Naive thymus-derived CD8-positive, alpha-beta T cell (primary cell): ENCODE measurements at regions not wholly inside any gene's neighbourhood (a gene's known extent, or its start where the extent isn't known, plus 50 kb on each side); places are given as distances from the start of the nearest gene placed in this dataset.
"Not testable (repeated sequence)": the region's sequence is repeated elsewhere in the genome, so short reads cannot be mapped to it uniquely, and the experiment has no call there.

Experiments used
- ATAC-seq, 2 donors: fragments of 150-1000 bp; cut with Tn5 transposase in 1 of 2; sonication (Bioruptor Pico), chemical (Tn5 transposase) in 1 of 2; 1 replicate in 1 of 2; 2 replicates in 1 of 2; pipeline ENCODE4 v1.10.0; 2021; ENCODE audit warnings: mild to moderate bottlenecking in 2 of 2, moderate library complexity in 2 of 2
- POLR2A ChIA-PET: fragments of 350-600 bp; sonication (Branson Sonifier 250); formaldehyde crosslinking; loops from one replicate; lab custom pipeline; 2021; ENCODE audit warnings: antibody characterized with exemption; lab: Charles Lee
- DNase-seq, 10 donors: peaks; one replicate each; pipeline versions ENCODE4 v3.0.0 to v3.0.0-alpha.2; 2020 to 2022
- H3K27ac Mint-ChIP-seq, 10 donors: one replicate each; pipeline ENCODE4 v1.8.0; 2020 to 2022; ENCODE audit warnings: mild to moderate bottlenecking in 10 of 10, mixed read lengths in 10 of 10, moderate library complexity in 4 of 10, inconsistent platforms in 1 of 10
- H3K27me3 Mint-ChIP-seq, 5 donors: one replicate each; pipeline ENCODE4 v1.8.0; 2021 to 2022; ENCODE audit warnings: mixed read lengths in 5 of 5
- H3K36me3 Mint-ChIP-seq, 3 donors: one replicate each; pipeline ENCODE4 v1.8.0; 2020 to 2022; ENCODE audit warnings: mixed read lengths in 3 of 3, mild to moderate bottlenecking in 2 of 3, inconsistent platforms in 1 of 3
- H3K4me1 Mint-ChIP-seq, 4 donors: one replicate each; pipeline ENCODE4 v1.8.0; 2021 to 2022; ENCODE audit warnings: mixed read lengths in 4 of 4
- H3K4me3 Mint-ChIP-seq, 10 donors: one replicate each; pipeline ENCODE4 v1.8.0; 2020 to 2022; ENCODE audit warnings: mild to moderate bottlenecking in 10 of 10, mixed read lengths in 10 of 10, moderate library complexity in 6 of 10, inconsistent platforms in 1 of 10
- H3K9me3 Mint-ChIP-seq, 9 donors: one replicate each; pipeline ENCODE4 v1.8.0; 2020 to 2022; ENCODE audit warnings: mixed read lengths in 9 of 9, mild to moderate bottlenecking in 3 of 9, inconsistent platforms in 1 of 9, moderate library complexity in 1 of 9

- DNase-seq (no peak), ATAC-seq (no peak)
- POLR2A ChIA-PET, result no interaction called here
- Mint-ChIP-seq H3K27me3 (no peaks in the 10 kb centered on the region), H3K9me3 (peaks cover 0 to 32% (median 3%) of the 10 kb centered on the region in 9 donors), H3K4me3 (no peak overlapping the region), H3K27ac (no peak overlapping the region), H3K4me1 (no peaks in the 10 kb centered on the region), H3K36me3 (no peaks in the 10 kb centered on the region)
Observed at GRCh38 chr10:109270173-109270572, 653.1 kb downstream of the XPNPEP1 start.

- POLR2A ChIA-PET, result no interaction called here
- H3K27me3 Mint-ChIP-seq, result no peaks in the 10 kb centered on the region
- no peak for DNase-seq
- ATAC-seq, result no peak
- no peak overlapping the region for H3K4me3 Mint-ChIP-seq
- H3K9me3 Mint-ChIP-seq, result peaks cover 7 to 38% (median 15%) of the 10 kb centered on the region in 9 donors
- H3K27ac Mint-ChIP-seq, result peak overlapping the region in 1 of 10 donors; percentile 55
- H3K36me3 Mint-ChIP-seq, result no peaks in the 10 kb centered on the region
- no peaks in the 10 kb centered on the region for H3K4me1 Mint-ChIP-seq
Observed at GRCh38 chr10:109264004-109264403, 659.3 kb downstream of the XPNPEP1 start.

GRCh38 chr10:109261231-109261630, 662.1 kb downstream of the XPNPEP1 start:
- H3K4me1 Mint-ChIP-seq, result no peaks in the 10 kb centered on the region
- ATAC-seq (no peak), DNase-seq (no peak)
- H3K4me3 Mint-ChIP-seq, result no peak overlapping the region
- H3K27me3 Mint-ChIP-seq, result no peaks in the 10 kb centered on the region
- peaks cover 7 to 37% (median 14%) of the 10 kb centered on the region in 9 donors for H3K9me3 Mint-ChIP-seq
- POLR2A ChIA-PET, result no interaction called here
- no peak overlapping the region for H3K27ac Mint-ChIP-seq
- H3K36me3 Mint-ChIP-seq, result no peaks in the 10 kb centered on the region

- no peaks in the 10 kb centered on the region for H3K4me1 Mint-ChIP-seq
- H3K36me3 Mint-ChIP-seq, result no peaks in the 10 kb centered on the region
- H3K9me3 Mint-ChIP-seq, result peaks cover 0 to 37% (median 13%) of the 10 kb centered on the region in 9 donors
- DNase-seq (no peak), ATAC-seq (no peak)
- H3K27me3 Mint-ChIP-seq, result no peaks in the 10 kb centered on the region
- H3K27ac Mint-ChIP-seq, result no peak overlapping the region
- H3K4me3 Mint-ChIP-seq, result no peak overlapping the region
- POLR2A ChIA-PET, result no interaction called here
Observed at GRCh38 chr10:109259293-109259692, 664.0 kb downstream of the XPNPEP1 start.

GRCh38 chr10:109253306-109253705, 670.0 kb downstream of the XPNPEP1 start:
- Mint-ChIP-seq H3K4me3 (no peak overlapping the region), H3K27ac (no peak overlapping the region), H3K4me1 (no peaks in the 10 kb centered on the region), H3K9me3 (peaks cover 0 to 13% (median 3%) of the 10 kb centered on the region in 9 donors), H3K36me3 (no peaks in the 10 kb centered on the region), H3K27me3 (peaks cover 0 to 3% (median 0%) of the 10 kb centered on the region in 5 donors)
- DNase-seq (no peak), ATAC-seq (no peak)
- POLR2A ChIA-PET, result no interaction called here

GRCh38 chr10:109250152-109250551, 673.2 kb downstream of the XPNPEP1 start:
- H3K9me3 Mint-ChIP-seq, result peaks cover 0 to 13% (median 3%) of the 10 kb centered on the region in 9 donors
- ATAC-seq (no peak), DNase-seq (no peak)
- no peak overlapping the region for H3K4me3 Mint-ChIP-seq
- H3K4me1 Mint-ChIP-seq, result no peaks in the 10 kb centered on the region
- H3K27me3 Mint-ChIP-seq, result peaks cover 0 to 3% (median 0%) of the 10 kb centered on the region in 5 donors
- POLR2A ChIA-PET, result no interaction called here
- no peaks in the 10 kb centered on the region for H3K36me3 Mint-ChIP-seq
- H3K27ac Mint-ChIP-seq, result peak overlapping the region in 1 of 10 donors; percentile 13

- ATAC-seq (no peak), DNase-seq (no peak)
- H3K36me3 Mint-ChIP-seq, result no peaks in the 10 kb centered on the region
- H3K4me3 Mint-ChIP-seq, result no peak overlapping the region
- peaks cover 0 to 3% (median 0%) of the 10 kb centered on the region in 5 donors for H3K27me3 Mint-ChIP-seq
- H3K9me3 Mint-ChIP-seq, result peaks cover 0 to 12% (median 8%) of the 10 kb centered on the region in 9 donors
- no peak overlapping the region for H3K27ac Mint-ChIP-seq
- no peaks in the 10 kb centered on the region for H3K4me1 Mint-ChIP-seq
- POLR2A ChIA-PET, result no interaction called here
Observed at GRCh38 chr10:109247814-109248213, 675.5 kb downstream of the XPNPEP1 start.

GRCh38 chr10:109245821-109246220, 677.5 kb downstream of the XPNPEP1 start:
- no peak for ATAC-seq
- no peak overlapping the region for H3K27ac Mint-ChIP-seq
- peaks cover 0 to 15% (median 8%) of the 10 kb centered on the region in 9 donors for H3K9me3 Mint-ChIP-seq
- DNase-seq, result no peak
- no peaks in the 10 kb centered on the region for H3K36me3 Mint-ChIP-seq
- H3K27me3 Mint-ChIP-seq, result no peaks in the 10 kb centered on the region
- H3K4me1 Mint-ChIP-seq, result no peaks in the 10 kb centered on the region
- no peak overlapping the region for H3K4me3 Mint-ChIP-seq
- POLR2A ChIA-PET, result no interaction called here

- Mint-ChIP-seq H3K4me1 (no peaks in the 10 kb centered on the region), H3K9me3 (peaks cover 0 to 30% (median 7%) of the 10 kb centered on the region in 9 donors), H3K4me3 (no peak overlapping the region), H3K27me3 (peaks cover 0 to 2% (median 0%) of the 10 kb centered on the region in 5 donors), H3K36me3 (no peaks in the 10 kb centered on the region), H3K27ac (no peak overlapping the region)
- POLR2A ChIA-PET, result no interaction called here
- ATAC-seq, result no peak
- DNase-seq, result no peak
Observed at GRCh38 chr10:109239371-109239770, 683.9 kb downstream of the XPNPEP1 start.

- peaks cover 0 to 19% (median 3%) of the 10 kb centered on the region in 9 donors for H3K9me3 Mint-ChIP-seq
- H3K27ac Mint-ChIP-seq, result no peak overlapping the region
- ATAC-seq (no peak), DNase-seq (no peak)
- H3K4me1 Mint-ChIP-seq, result no peaks in the 10 kb centered on the region
- H3K36me3 Mint-ChIP-seq, result no peaks in the 10 kb centered on the region
- H3K27me3 Mint-ChIP-seq, result peaks cover 0 to 2% (median 0%) of the 10 kb centered on the region in 5 donors
- no peak overlapping the region for H3K4me3 Mint-ChIP-seq
- POLR2A ChIA-PET, result no interaction called here
Observed at GRCh38 chr10:109237682-109238081, 685.6 kb downstream of the XPNPEP1 start.

- no peaks in the 10 kb centered on the region for H3K4me1 Mint-ChIP-seq
- H3K27me3 Mint-ChIP-seq, result peaks cover 0 to 2% (median 0%) of the 10 kb centered on the region in 5 donors
- DNase-seq (no peak), ATAC-seq (no peak)
- H3K9me3 Mint-ChIP-seq, result peaks cover 0 to 19% (median 8%) of the 10 kb centered on the region in 9 donors
- no peak overlapping the region for H3K4me3 Mint-ChIP-seq
- POLR2A ChIA-PET, result no interaction called here
- no peak overlapping the region for H3K27ac Mint-ChIP-seq
- no peaks in the 10 kb centered on the region for H3K36me3 Mint-ChIP-seq
Observed at GRCh38 chr10:109237050-109237449, 686.3 kb downstream of the XPNPEP1 start.

GRCh38 chr10:109223533-109223932, 699.8 kb downstream of the XPNPEP1 start:
- POLR2A ChIA-PET, H3K4me1 Mint-ChIP-seq, ATAC-seq, H3K9me3 Mint-ChIP-seq, H3K27me3 Mint-ChIP-seq, H3K27ac Mint-ChIP-seq, DNase-seq, H3K36me3 Mint-ChIP-seq, H3K4me3 Mint-ChIP-seq: not testable (repeated sequence)

- POLR2A ChIA-PET, result no interaction called here
- Mint-ChIP-seq H3K4me3 (no peak overlapping the region), H3K27ac (no peak overlapping the region), H3K27me3 (no peaks in the 10 kb centered on the region), H3K36me3 (no peaks in the 10 kb centered on the region), H3K9me3 (peaks cover 0 to 9% (median 4%) of the 10 kb centered on the region in 9 donors), H3K4me1 (no peaks in the 10 kb centered on the region)
- ATAC-seq, result no peak
- no peak for DNase-seq
Observed at GRCh38 chr10:109219935-109220605, 703.2 kb downstream of the XPNPEP1 start.

GRCh38 chr10:109218207-109218606, 705.1 kb downstream of the XPNPEP1 start:
- peaks cover 0 to 9% (median 3%) of the 10 kb centered on the region in 9 donors for H3K9me3 Mint-ChIP-seq
- POLR2A ChIA-PET, result no interaction called here
- no peaks in the 10 kb centered on the region for H3K4me1 Mint-ChIP-seq
- H3K36me3 Mint-ChIP-seq, result no peaks in the 10 kb centered on the region
- ATAC-seq (no peak), DNase-seq (no peak)
- no peak overlapping the region for H3K27ac Mint-ChIP-seq
- no peak overlapping the region for H3K4me3 Mint-ChIP-seq
- no peaks in the 10 kb centered on the region for H3K27me3 Mint-ChIP-seq
